Heart left ventricle (tissue), 13 donors: ENCODE measurements at regions not wholly inside any gene's neighbourhood (a gene's known extent, or its start where the extent isn't known, plus 50 kb on each side); places are given as distances from the start of the nearest gene placed in this dataset.

ENCODE experiments used
- CTCF ChIP-seq, 12 donors: fragments of 200-600 bp; sonication (generic) in 4 of 12; IDR thresholded peaks; one replicate each; pipeline versions ENCODE4 v1.5.0 to v1.8.0; 2018 to 2022; ENCODE audit warnings: antibody characterized with exemption in 12 of 12, mild to moderate bottlenecking in 5 of 12
- POLR2A ChIP-seq, 2 donors: fragments of 450-650 bp; IDR thresholded peaks; one replicate each; pipeline ENCODE4 v1.6.1; 2017; ENCODE audit warnings: antibody characterized with exemption in 2 of 2, mild to moderate bottlenecking in 2 of 2, moderate library complexity in 2 of 2
- donor health status: ischemic (EF 13 %, LVEDD 7.1; RV severe dilation, severe dysfunction).
- donor health status: DM: no; HTN: yes; CAD: no.
- donor health status: DM: no; HTN: no; CAD: no.
- donor health status: ischemic (EF 25% LVEDD 6.9; RV normal size, moderate dysfunction).
- donor health status: ischemic (EF 25% LVEDD 5.7; RV mildly dilated, moderate dysfunction).
- donor health status: ischemic (EF 35%, LVEDD 5.7; RV mildly dilated, moderate dysfunction).
- donor health status: nonischemic (EF 11% LVEDD 7.7; RV severe dilation, severe dysfunction).
- donor health status: DM: yes; HTN: yes; CAD: no.
- donor health status: PGD.
- donor health status: ischemic (EF 29% LVEDD 5.4; RV normal size, mild dysfunction).
- donor health status: nonischemic (EF 23%, LVEDD 6.1; RV moderate dilation, normal function).

- TF ChIP-seq POLR2A (IDR thresholded peaks at IDR 0.05) (no peak), CTCF (IDR thresholded peaks at IDR 0.05) (no peak)
These were observed 545.2 kb downstream of the KCTD8 start for GRCh38 chr4:43903456-43903855.
